RPMI8226 (cell line): ENCODE measurements at regions not wholly inside any gene's neighbourhood (a gene's known extent, or its start where the extent isn't known, plus 50 kb on each side); places are given as distances from the start of the nearest gene placed in this dataset.

ENCODE experiments used
- DNase-seq: peaks from one replicate; pipeline ENCODE4 v3.0.0-alpha.2; 2015

DNA sequence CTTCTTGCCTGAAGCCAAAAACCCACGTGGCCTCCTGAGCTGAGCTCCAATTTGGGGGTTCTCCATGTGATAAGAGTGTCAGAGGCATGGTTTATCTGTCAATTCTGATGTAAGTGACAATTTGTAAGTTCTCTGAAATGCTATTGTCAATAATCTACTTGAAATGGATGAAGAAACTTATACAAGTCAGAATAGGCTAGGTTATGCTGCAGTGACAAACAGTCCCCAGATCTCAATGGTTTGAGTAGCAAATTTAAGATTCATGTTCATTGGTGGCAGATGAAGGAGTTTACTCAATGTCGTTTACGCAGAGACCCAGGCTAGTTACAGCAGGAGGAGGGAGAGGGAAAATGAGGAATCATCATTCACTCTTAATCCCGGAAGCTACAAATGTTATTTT lies 352.4 kb downstream of the KIF16B start:
- no peak for DNase-seq

DNA sequence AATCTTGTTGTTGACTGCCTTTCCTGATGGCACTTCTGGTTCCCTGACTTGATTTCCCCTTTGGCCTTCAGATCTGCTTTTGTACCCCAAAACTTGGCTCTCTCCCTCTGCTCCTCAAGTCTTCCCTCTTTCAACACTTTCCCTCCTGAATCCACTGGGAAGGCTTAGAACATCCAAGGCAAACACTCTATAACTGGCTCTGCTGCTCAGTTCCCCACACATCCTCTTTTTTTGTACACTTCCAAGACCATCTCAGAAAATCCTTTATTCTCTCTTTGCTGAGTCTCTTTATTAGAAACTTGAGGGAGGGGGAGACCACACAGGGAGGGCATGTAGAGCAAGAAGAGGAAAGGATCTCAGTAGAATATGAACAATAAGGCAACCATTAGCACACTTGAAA lies 354.1 kb downstream of the KIF16B start:
- DNase-seq = no peak

GRCh38 chr20:16216914-16217230 lies 356.4 kb downstream of the KIF16B start:
- no peak for DNase-seq

DNA sequence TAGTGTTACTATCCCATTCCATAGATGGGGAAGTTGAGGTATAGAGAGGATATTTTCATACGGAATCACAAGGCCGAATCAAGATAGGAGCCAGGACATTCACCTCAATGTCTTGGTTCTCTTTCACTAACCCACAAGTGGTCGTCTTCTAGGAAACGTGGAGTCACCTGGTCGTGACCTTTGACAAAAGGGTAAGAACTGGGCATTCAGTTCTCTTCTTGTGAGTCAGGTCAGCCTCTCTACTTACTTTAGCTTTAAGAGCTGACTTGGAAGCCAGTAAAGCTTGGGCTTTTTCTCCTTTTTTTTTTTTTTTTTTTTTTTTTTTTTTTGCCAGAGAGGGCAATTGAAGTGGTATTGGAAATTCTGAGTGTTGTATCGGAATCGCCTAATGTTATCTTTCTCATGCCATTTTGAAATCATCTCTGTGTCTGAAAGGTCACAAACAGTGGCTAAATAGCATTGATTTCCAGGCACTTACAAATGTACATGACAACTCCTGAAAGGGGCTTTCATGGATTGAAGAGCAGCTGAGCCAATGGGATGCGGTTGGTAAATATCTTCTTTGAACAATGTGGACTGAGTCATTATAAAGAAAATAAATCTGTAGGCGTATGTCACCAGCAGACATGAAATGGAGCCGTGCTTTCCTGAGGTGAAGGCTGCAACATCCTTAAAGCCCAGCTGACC lies 356.9 kb downstream of the KIF16B start:
- no peak for DNase-seq

DNA sequence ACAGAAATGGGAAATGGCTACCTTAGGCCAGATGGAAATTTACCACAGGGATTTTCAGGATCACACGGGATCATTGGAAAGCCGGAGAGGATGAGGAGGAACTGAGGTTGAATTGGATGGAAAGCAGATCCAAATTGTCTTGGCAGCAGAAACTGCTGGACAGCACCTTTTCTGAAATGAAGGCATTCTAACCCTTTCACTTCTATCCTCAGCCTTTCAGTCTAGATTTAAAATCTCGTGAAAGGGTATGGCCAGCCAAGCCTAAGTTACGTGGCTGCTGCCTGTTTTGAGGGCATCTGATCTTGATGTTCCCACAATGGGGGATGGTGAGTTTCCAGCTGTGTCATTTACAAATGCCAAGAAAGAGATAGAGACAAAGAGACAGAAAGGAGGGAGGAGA lies 358.2 kb downstream of the KIF16B start:
- no peak for DNase-seq

- DNase-seq = no peak
Observed at GRCh38 chr20:16212790-16213189, 360.5 kb downstream of the KIF16B start.

DNA sequence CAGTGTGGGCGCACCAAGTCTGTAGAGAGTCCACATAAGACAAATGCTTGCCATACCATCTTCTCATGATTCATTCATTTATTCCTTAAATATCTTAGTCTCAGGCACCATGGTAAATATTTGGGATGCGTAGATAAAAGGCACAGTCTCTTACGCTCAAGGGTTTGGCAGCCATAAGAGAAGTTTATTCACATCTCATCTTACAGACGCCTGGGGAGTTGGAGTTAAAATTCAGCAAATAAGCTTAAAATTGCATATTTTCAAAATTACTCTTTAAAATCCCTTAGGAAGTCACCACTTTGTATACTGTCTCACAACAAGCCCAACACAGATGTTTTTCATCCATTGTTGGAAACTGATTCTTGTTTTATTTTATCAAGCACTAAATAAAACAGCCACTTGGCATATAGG lies 363.3 kb downstream of the KIF16B start:
- DNase-seq = no peak

GRCh38 chr20:16209357-16209756 lies 363.9 kb downstream of the KIF16B start:
- DNase-seq = no peak

GRCh38 chr20:16208443-16208842 lies 364.8 kb downstream of the KIF16B start:
- no peak for DNase-seq

DNA sequence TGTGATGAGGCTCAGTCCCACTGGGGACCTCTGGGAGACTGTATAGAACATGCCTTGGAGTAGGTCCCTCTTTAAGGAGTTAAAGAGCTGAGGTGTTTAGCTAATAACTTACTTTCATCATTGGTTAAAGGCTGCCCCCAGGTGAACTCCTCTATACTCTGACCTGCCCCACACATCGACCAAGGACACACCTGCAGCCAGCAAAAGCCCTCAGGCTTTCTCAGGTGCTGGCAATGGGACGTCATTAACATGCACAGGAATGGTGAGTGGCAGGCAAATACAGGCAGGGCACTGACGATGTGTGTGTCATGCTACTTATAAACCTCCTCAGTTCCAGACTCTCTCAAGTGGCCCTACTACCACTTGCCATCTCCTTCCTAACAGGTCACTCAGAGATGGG lies 366.4 kb downstream of the KIF16B start:
- DNase-seq = no peak

- no peak for DNase-seq
Observed at GRCh38 chr20:16205507-16205906, 367.7 kb downstream of the KIF16B start.

- DNase-seq = no peak
Observed at GRCh38 chr20:16203096-16203495, 370.2 kb downstream of the KIF16B start.

GRCh38 chr20:16201191-16201590 lies 372.1 kb downstream of the KIF16B start:
- peak; percentile 4 for DNase-seq

- no peak for DNase-seq
Observed at GRCh38 chr20:16197696-16198095, 375.6 kb downstream of the KIF16B start.

DNA sequence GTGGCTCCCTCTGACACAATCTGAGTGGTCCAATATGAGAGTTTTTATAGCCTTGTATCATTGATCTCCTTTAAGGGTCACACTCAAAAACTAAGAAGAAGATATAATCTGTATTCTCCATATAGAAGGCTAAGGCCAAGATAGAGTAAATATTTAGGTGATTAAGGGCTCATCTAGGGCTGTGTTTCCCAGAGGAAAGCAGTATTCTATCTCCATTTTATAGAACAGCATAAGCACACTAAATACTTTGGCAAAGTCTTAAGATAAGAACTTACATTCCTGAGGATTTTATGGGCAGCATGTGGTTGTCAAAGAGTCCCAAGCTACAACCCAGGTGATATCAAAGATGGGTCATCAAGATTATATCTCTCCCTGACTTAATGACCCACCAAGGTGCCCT lies 377.6 kb downstream of the KIF16B start:
- DNase-seq = no peak

DNA sequence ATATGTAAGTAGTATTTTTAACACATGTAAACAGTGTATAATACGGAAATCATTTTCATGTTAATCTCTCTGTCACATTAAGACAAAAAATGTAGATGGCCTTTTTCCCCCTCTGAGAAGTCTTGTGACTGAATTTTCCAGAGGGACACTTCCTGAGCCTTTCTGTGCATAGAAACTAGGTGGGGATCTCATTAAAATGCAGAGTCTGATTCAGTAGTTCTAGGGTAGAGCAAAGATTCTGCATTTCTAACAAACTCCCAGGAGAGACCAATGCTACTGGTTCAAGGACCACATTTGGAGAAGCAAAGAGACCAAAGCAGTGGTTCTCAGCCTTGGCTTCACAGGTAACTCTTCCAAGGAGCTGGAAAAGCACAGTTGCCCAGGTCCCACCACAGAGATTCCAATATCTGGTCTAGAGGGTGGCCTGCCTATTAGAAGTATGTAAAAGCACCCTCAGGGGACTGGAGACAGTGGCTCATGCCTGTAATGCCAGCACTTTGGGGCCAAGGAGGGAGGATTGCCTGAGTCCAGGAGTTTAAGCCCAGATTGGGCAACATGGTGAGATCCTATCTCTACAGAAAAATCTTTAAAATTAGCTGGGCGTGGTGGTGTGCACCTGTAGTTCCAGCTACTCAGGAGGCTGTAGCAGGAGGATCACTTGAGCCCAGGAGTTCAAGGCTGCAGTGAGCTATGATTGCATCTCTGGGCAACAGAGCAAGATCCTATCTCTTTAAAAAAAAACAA lies 378.5 kb downstream of the KIF16B start:
- no peak for DNase-seq

DNA sequence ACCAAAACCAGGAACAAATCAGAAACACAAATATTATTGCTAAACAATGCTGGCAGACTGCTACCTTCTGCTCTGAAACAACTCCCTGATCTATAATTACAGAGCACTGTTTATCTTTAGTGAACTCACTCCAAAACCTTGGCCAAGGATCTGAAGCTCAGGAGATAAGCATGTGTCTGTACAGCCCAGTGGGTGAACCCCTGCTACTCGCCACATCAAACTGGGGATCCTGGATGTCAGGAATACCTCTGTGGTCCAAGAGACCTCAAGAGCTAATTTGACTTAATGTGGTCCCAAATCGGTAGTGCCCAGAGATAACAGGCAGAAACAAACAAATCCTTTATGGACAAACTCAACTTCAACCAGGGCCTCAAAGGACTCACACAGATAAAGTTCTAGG lies 381.8 kb downstream of the KIF16B start:
- DNase-seq = no peak

DNA sequence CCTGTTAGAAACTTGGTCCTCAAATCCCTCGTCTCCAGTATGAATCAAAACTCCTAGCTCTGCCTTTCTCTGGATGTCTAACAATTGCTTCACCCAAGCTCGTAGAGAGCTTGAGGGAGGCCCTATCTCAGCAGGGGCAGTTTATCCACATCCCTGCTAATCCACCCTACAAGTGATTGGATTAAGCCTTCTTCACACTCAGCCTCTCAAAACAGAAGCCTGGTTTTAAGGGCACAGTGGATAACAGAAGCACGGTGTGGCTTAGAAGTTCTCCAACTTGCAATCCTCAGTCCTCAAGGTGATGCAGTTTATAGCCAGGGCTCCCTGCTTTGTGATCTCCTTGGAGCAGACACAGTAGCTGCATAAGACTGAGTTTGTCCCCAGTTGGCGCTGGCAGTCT lies 383.9 kb downstream of the KIF16B start:
- no peak for DNase-seq

- DNase-seq = no peak
Observed at GRCh38 chr20:16187956-16188616, 385.2 kb downstream of the KIF16B start.

GRCh38 chr20:16179919-16180318 lies 393.3 kb downstream of the KIF16B start:
- DNase-seq = no peak

GRCh38 chr20:16179371-16179770 lies 393.9 kb downstream of the KIF16B start:
- DNase-seq = no peak

- no peak for DNase-seq
Observed at GRCh38 chr20:16178546-16179135, 394.6 kb downstream of the KIF16B start.

DNA sequence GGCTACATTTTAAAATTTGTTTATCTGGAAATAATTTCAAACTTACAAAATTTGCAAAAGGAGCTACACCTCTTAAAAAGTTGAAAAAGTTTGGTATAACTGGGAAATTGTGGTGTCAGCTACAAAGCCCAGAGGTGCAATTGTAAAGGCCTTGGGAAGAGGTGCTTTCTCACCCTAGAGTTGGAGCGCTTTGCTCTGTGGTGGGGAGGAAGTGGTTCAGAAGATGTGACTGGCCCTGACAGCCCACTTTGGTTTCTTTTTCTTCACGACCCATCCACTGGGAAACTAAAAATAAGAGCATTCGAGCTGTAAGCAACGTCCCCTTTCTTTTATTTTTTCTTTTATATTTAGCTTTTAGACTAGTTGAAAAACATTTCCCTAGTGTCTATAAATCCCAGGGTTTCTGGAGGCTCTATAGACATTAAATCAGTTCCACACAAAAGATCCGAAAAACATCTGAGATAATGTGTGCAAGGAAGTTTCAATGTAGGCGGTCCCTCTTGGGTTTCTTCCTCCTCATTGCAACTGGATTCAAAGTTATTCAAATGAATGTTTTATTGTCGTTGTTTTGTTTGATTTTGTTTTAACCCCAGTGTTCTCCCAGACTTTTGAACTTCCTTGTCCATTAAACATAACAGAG lies 397.8 kb downstream of the KIF16B start:
- no peak for DNase-seq
